Right atrium auricular region (tissue), 2 donors: ENCODE measurements at regions not wholly inside any gene's neighbourhood (a gene's known extent, or its start where the extent isn't known, plus 50 kb on each side); places are given as distances from the start of the nearest gene placed in this dataset.

Experiments used
- DNase-seq: peaks from one replicate; pipeline ENCODE4 v3.0.0-alpha.2; 2019; ENCODE audit warnings: low spot score
- H3K27ac ChIP-seq, 2 donors: fragments of 200-600 bp; sonication (generic); 1 replicate in 1 of 2; 2 replicates in 1 of 2; pipeline ENCODE4 v1.5.1; 2016 to 2019
- H3K27me3 ChIP-seq, 2 donors: fragments of 200-600 bp; sonication (generic); one replicate each; pipeline versions ENCODE4 v1.5.1 to v1.6.0; 2017 to 2019
- H3K36me3 ChIP-seq: fragments of 200-600 bp; sonication (generic); one replicate; pipeline ENCODE4 v1.5.1; 2016
- H3K4me1 ChIP-seq, 2 donors: fragments of 200-600 bp; sonication (generic); one replicate each; pipeline versions ENCODE4 v1.5.1 to v1.6.0; 2017 to 2019
- H3K4me3 ChIP-seq, 2 donors: fragments of 200-600 bp; sonication (generic); 1 replicate in 1 of 2; 2 replicates in 1 of 2; pipeline ENCODE4 v1.5.1; 2017 to 2019; ENCODE audit warnings: mild to moderate bottlenecking in 1 of 2, moderate library complexity in 1 of 2
- H3K9me3 ChIP-seq, 2 donors: fragments of 200-600 bp; sonication (generic); one replicate each; pipeline ENCODE4 v1.5.1; 2019
- TF ChIP-seq, protein P1 (sequence below), 2 donors: fragments of 200-600 bp; sonication (generic); IDR thresholded peaks; one replicate each; pipeline ENCODE4 v1.5.1; 2019; ENCODE audit warnings: antibody characterized with exemption in 2 of 2

DNA sequence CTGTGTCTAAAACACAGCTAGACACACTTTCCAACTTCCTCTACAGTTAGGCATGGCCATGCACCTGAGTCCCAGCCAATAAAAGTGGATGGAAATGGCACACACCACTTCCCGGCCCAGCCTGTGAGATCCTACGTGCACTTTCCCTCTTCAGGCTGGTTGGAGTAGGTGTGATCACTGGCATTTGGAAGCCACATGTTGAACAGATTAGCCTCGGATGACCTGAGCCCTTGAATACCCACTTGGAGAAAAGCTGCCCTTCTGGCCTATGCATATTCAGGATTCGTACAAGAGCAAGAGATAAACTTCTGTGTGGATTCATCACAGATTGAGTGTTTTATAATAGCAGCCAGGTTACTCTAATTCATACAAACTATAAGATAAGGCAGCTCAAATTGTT is 359.0 kb upstream of the SLC30A5 start:
- Histone ChIP-seq H3K4me3 (no peak overlapping the region), H3K4me1 (peaks cover 0 to 13% of the 10 kb centered on the region in 2 donors), H3K36me3 (no peaks in the 10 kb centered on the region), H3K27ac (no peak overlapping the region), H3K9me3 (no peaks in the 10 kb centered on the region), H3K27me3 (no peaks in the 10 kb centered on the region)
- TF ChIP-seq, protein P1, sequence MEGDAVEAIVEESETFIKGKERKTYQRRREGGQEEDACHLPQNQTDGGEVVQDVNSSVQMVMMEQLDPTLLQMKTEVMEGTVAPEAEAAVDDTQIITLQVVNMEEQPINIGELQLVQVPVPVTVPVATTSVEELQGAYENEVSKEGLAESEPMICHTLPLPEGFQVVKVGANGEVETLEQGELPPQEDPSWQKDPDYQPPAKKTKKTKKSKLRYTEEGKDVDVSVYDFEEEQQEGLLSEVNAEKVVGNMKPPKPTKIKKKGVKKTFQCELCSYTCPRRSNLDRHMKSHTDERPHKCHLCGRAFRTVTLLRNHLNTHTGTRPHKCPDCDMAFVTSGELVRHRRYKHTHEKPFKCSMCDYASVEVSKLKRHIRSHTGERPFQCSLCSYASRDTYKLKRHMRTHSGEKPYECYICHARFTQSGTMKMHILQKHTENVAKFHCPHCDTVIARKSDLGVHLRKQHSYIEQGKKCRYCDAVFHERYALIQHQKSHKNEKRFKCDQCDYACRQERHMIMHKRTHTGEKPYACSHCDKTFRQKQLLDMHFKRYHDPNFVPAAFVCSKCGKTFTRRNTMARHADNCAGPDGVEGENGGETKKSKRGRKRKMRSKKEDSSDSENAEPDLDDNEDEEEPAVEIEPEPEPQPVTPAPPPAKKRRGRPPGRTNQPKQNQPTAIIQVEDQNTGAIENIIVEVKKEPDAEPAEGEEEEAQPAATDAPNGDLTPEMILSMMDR (IDR thresholded peaks at IDR 0.05) = no peak
- no peak for DNase-seq

DNA sequence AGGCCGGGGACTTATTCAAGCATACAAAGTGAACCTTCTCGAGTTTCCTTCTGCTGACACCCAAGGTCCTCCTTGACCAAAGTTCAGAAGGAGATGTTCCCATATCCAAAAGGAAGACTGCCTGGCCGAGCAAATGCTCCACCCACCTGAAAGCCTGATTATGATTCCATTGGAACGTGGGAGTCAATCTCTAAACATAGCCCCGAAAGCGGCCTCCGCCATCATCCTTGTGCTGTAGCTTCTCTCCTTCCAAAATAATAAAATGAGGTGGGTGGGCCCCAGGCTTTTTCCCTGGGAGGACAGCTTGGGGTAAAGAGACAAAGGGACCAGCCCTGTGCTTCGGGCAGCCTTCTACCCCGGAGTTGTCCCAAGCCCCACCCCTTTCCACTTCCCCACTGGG is 355.6 kb upstream of the SLC30A5 start:
- H3K9me3 ChIP-seq = no peaks in the 10 kb centered on the region
- DNase-seq = no peak
- H3K4me1 ChIP-seq = no peaks in the 10 kb centered on the region
- H3K36me3 ChIP-seq = no peaks in the 10 kb centered on the region
- TF ChIP-seq, protein P1 (IDR thresholded peaks at IDR 0.05) = no peak
- no peak overlapping the region for H3K4me3 ChIP-seq
- H3K27ac ChIP-seq = no peak overlapping the region
- H3K27me3 ChIP-seq = no peaks in the 10 kb centered on the region

DNA sequence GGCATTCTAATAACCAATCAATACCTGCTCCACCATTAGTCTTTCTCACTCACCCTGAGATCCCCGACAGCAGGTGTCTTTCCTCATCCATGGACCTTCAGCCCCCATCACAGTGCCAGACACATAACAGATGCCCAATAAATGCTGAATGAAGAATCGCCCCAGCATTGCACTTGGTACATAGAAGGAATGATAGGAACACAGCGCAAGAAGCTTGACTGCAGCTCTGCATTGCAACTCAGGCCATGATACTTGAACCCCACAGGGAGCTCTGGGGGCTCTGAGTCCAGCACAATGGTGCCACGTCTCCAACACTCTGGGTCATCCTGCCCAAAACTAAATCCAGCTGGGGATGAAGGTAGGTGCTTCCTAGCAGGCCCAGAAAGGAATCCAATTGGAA is 355.0 kb upstream of the SLC30A5 start:
- H3K4me1 ChIP-seq = no peaks in the 10 kb centered on the region
- H3K27me3 ChIP-seq = no peaks in the 10 kb centered on the region
- TF ChIP-seq, protein P1 (IDR thresholded peaks at IDR 0.05) = no peak
- no peak overlapping the region for H3K4me3 ChIP-seq
- H3K27ac ChIP-seq = no peak overlapping the region
- DNase-seq = no peak
- no peaks in the 10 kb centered on the region for H3K36me3 ChIP-seq
- H3K9me3 ChIP-seq = no peaks in the 10 kb centered on the region

DNA sequence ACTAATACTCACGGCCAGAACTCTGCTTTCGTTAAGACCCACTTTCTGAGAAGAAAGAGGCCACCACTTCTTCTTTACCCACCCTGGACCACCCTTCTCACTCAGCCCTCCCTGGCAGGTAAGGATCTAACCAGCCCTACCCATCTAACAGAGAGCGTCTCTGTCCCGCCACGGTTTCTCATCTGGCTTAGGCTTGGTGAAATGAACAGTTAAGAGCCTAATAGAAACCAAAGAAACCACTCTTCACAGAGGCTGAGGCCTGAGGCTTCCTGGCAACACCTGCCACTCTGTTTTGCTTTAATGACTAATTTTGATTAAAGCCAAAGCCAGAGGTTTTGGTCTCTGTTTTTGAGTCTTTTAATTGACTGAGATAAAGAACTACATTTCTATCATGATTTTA is 354.1 kb upstream of the SLC30A5 start:
- no peak for DNase-seq
- Histone ChIP-seq H3K36me3 (no peaks in the 10 kb centered on the region), H3K9me3 (no peaks in the 10 kb centered on the region), H3K27ac (no peak overlapping the region), H3K27me3 (no peaks in the 10 kb centered on the region), H3K4me1 (no peaks in the 10 kb centered on the region), H3K4me3 (no peak overlapping the region)
- TF ChIP-seq, protein P1 (IDR thresholded peaks at IDR 0.05) = no peak

DNA sequence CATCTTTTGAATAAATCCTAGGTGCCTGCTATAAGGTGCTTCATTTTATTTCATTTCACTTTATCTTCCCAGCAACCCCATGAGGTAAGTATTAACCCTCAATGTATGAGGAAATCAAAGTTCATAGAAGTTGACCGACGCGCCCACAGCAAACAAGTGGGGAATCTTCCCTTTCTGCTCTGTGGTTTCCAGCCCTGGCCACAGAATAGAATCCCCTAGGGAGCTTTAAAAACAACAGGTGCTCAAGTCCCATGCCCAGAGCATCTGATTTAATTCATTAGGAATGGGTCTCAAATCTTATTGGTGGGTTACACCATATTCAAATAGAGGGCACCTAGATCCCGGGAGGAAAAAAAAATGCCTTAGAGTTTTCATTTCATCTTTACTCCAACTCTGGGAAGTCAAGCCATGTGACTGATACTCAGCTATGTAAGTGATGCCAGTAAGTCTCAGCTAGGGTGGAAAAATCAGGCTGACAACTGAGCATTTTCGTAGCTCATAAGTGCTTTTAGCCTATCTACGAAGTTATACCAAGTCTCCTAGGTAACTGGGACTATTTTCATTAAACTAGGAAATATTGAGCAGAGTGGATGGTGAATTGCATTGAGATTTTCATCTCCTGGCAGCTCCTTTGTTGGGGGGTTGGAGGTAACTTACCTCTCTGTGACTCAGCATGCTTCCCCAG is 353.4 kb upstream of the SLC30A5 start:
- Histone ChIP-seq H3K27ac (no peak overlapping the region), H3K9me3 (no peaks in the 10 kb centered on the region), H3K36me3 (no peaks in the 10 kb centered on the region), H3K27me3 (no peaks in the 10 kb centered on the region), H3K4me3 (no peak overlapping the region), H3K4me1 (no peaks in the 10 kb centered on the region)
- TF ChIP-seq, protein P1 (IDR thresholded peaks at IDR 0.05) = no peak
- DNase-seq = no peak

DNA sequence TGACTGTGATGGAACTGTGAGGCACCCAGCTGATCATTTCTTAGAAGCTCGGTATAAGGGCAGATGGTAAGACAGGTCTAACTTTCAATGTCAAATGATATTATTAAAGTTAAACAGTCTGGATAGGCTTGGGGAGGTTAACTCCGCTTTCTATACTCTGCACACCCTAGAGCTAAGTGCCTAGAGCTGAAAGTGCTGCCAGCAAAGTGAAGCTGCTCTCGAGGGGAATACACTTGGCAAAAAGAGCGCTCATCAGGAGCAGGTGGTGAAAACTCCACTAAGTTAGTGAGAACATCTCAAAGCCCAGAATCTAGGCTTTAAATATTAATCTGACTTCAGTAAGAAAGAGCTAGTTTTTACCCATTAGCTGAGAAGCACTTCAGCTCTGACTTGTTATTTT is 349.6 kb upstream of the SLC30A5 start:
- Histone ChIP-seq H3K36me3 (no peaks in the 10 kb centered on the region), H3K4me1 (no peaks in the 10 kb centered on the region), H3K4me3 (no peak overlapping the region), H3K27me3 (no peaks in the 10 kb centered on the region), H3K27ac (no peak overlapping the region), H3K9me3 (no peaks in the 10 kb centered on the region)
- DNase-seq = no peak
- TF ChIP-seq, protein P1 (IDR thresholded peaks at IDR 0.05) = no peak
